C4-2B (cell line): ENCODE measurements at regions not wholly inside any gene's neighbourhood (a gene's known extent, or its start where the extent isn't known, plus 50 kb on each side); places are given as distances from the start of the nearest gene placed in this dataset.

ENCODE experiments used
- H3K27ac ChIP-seq: fragments of 450-650 bp; 2 replicates; pipeline ENCODE4 v1.5.1; 2017
- ZFX ChIP-seq: fragments of 450-650 bp; IDR thresholded peaks from 2 replicates; pipeline ENCODE4 v1.6.1; 2017
- TF ChIP-seq, protein P1 (sequence below): fragments of 450-650 bp; conservative IDR thresholded peaks from 2 replicates; pipeline ENCODE4 v1.5.1; 2017; ENCODE audit warnings: mild to moderate bottlenecking

DNA sequence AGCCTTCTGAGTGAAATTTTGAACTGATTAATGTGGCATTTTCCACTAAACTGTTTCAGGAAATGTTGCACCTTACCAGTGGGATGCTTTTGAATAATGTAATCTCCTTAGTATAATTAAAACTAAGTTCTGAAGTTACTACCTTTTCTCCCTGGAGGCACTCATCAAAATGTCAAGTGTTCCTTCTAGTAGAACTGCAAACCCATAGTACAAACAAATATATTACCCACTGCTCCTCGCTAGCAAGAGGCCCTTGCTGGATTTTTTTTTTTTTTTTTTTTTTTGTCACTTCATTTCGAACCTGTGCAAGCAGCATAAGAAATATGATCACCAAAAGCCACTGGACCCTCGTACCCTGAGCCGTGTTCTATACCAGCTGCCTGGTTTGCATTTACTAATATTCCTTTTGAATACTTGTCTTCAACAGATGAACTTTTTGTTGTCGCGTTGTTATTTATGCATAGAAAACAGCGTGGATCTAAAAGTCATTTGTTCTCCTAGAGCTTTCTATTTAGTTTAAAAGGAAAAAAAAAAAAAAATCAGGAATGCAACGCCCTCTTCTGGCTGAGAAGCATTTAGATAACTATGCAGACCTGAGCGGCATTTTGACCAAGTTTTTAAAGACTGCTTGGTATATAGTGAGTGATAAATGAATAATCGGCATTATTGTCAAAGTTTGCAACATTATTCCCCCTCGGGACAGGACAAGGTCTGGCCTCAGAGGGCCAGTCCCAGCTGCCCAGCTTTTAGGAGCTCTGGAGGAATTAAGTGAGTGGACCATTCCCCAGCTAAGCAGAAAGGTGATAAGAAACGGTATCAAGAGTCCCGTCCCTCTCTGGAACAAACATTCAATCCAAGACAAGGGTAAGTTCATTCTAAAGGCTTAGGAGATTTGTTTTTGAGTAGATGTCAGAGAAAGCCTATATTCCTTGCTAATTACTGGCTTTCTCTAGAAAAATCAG lies 162.5 kb upstream of the KIF2A start:
- peak overlapping the region; percentile 35; the same call in 1 of the 2 replicates for H3K27ac ChIP-seq
- TF ChIP-seq, protein P1, sequence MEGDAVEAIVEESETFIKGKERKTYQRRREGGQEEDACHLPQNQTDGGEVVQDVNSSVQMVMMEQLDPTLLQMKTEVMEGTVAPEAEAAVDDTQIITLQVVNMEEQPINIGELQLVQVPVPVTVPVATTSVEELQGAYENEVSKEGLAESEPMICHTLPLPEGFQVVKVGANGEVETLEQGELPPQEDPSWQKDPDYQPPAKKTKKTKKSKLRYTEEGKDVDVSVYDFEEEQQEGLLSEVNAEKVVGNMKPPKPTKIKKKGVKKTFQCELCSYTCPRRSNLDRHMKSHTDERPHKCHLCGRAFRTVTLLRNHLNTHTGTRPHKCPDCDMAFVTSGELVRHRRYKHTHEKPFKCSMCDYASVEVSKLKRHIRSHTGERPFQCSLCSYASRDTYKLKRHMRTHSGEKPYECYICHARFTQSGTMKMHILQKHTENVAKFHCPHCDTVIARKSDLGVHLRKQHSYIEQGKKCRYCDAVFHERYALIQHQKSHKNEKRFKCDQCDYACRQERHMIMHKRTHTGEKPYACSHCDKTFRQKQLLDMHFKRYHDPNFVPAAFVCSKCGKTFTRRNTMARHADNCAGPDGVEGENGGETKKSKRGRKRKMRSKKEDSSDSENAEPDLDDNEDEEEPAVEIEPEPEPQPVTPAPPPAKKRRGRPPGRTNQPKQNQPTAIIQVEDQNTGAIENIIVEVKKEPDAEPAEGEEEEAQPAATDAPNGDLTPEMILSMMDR = peak; percentile 86
- no peak for TF ChIP-seq ZFX

DNA sequence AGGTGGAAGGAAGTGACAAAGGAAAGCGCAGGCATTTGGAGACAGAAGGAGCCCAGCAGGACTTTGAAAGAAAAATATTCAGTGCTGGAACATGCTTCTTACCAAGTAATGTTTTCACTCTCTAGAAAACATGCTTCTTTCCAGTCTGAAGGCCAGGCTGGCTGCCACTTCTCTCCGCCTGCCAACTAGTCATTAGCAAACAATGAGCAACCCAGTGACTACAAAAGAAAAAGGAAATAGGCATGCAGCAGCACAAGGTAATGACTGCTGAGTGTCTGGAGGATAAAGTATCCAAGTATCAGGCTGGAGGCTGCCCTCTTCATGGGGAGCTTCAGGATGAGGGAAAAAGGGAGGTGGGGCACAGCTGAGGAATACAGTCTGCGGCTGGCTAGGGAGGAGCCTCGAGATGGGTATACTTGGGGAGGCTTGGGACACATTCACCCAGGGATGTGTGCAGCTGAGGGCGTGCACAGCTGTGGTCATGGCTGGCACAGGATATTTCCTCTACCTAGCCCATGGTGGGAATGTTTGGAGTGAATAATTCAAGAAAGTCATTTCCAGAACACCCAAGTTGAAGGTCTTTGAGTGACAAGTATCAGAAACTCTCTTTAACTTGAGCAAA lies 161.5 kb upstream of the KIF2A start:
- peak overlapping the region; percentile 35; the same call in 1 of the 2 replicates for H3K27ac ChIP-seq
- TF ChIP-seq ZFX = no peak

DNA sequence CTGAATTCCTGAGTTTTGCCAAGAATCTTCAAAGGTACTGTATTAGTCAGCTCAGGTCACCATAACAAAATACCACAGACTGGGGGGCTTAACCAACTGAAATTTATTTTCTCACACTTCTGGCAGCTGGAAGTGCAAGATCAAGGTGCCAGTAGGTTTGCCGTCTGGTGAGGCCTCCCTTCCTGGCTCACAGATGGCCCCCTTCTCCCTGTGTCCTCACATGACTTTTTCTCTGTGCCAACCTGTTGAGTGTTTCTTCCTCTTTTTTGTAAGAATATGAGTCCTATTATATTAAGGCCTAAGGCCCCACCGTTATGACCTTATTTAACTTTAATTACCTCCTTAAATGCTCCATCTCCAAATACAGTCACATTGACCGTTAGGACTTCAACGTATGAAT lies 156.1 kb upstream of the KIF2A start:
- TF ChIP-seq ZFX = no peak
- TF ChIP-seq, protein P1 = no peak

DNA sequence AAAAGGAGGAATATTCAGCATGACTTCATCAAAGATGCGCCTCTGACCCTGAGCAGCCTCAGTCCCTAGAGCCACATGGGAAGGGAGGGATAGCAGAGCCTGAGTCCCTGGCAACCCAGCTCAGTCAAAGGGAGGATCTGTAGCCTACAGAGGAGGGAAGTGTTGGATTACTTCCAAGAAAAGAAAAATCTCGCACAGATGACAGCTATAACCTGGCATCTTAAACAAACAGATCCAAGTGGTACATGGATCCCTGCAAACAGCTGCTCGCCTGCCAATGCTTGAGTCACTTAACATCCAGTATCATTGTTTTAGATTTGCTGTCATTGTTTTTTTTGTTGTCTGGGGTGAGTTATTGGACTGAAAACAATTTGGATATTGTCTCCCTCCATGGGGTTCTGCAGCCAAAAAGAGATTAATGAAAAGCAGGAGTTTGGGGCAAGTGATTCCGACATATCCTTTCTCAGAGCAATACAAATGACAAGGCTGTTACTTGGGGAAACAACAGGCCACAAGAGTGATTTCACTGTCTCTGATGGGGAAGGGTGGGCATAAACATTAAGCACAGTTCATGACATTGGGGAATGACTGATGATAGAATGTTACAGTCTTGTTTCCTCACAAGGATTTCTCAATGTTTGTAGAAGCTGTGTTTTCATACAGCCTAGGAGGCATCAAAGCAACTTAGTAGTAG lies 153.5 kb upstream of the KIF2A start:
- H3K27ac ChIP-seq = no peak overlapping the region
- no peak for TF ChIP-seq ZFX
- TF ChIP-seq, protein P1 = no peak

More for the DNA sequence above, 156.1 kb upstream of the KIF2A start:
- H3K27ac ChIP-seq = no peak overlapping the region

GRCh38 chr5:62154758-62155157 lies 151.2 kb upstream of the KIF2A start:
- TF ChIP-seq ZFX = no peak
- TF ChIP-seq, protein P1 = no peak
- no peak overlapping the region for H3K27ac ChIP-seq

DNA sequence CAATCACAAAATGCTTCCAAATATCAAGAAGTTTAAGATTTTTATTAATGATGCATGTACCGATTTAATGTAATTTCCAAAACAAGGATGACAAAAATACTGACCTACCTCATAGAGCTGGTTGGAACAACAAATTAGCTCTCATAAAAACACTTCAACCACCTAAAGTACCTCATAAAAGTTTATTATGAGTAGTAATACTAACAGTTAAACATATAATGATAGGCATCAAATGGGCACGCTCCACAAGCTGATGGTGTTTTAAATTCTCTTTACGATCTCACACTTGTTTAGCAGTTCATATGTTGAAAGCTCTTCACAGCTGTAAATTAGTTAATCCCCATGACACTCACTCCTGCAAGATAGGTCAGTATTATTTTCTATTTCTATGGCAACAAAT lies 150.0 kb upstream of the KIF2A start:
- TF ChIP-seq, protein P1 = no peak
- TF ChIP-seq ZFX = no peak
- no peak overlapping the region for H3K27ac ChIP-seq

GRCh38 chr5:62167561-62168057 lies 138.4 kb upstream of the KIF2A start:
- TF ChIP-seq ZFX = no peak
- TF ChIP-seq, protein P1 = no peak
- H3K27ac ChIP-seq = no peak overlapping the region
